HCT116 (cell line): ENCODE measurements at regions not wholly inside any gene's neighbourhood (a gene's known extent, or its start where the extent isn't known, plus 50 kb on each side); places are given as distances from the start of the nearest gene placed in this dataset.

Experiments used
- ATF3 ChIP-seq: IDR thresholded peaks from 2 replicates; pipeline ENCODE4 v1.6.1; 2012
- EGR1 ChIP-seq: IDR thresholded peaks from 2 replicates; pipeline ENCODE4 v1.6.1; 2012; ENCODE audit warnings: low read depth
- EZH2 ChIP-seq: fragments of 200-600 bp; sonication (generic); IDR thresholded peaks from 2 replicates; pipeline ENCODE4 v1.6.1; 2017; ENCODE audit warnings: antibody characterized with exemption, mixed run types
- EZH2phosphoT487 ChIP-seq: fragments of 200-600 bp; IDR thresholded peaks from 2 replicates; pipeline ENCODE4 v1.6.1; 2018; ENCODE audit warnings: antibody characterized with exemption, borderline replicate concordance
- FOSL1 ChIP-seq: IDR thresholded peaks from 2 replicates; pipeline ENCODE4 v1.6.1; 2012; ENCODE audit warnings: low read depth
- POLR2A ChIP-seq: IDR thresholded peaks from 2 replicates; pipeline ENCODE4 v1.7.0; 2011; ENCODE audit warnings: borderline replicate concordance; ENCODE audit not compliant: insufficient read depth, insufficient read length; ENCODE audit errors: extremely low read depth
- POLR2AphosphoS5 ChIP-seq: IDR thresholded peaks from 2 replicates; pipeline ENCODE4 v1.6.1; 2011; ENCODE audit warnings: mild to moderate bottlenecking, low read depth, low read length, moderate library complexity
- RAD21 ChIP-seq: IDR thresholded peaks from 2 replicates; pipeline ENCODE4 v1.6.1; 2012; ENCODE audit warnings: low read depth, mild to moderate bottlenecking
- SRF ChIP-seq: IDR thresholded peaks from 2 replicates; pipeline ENCODE4 v1.6.1; 2012; ENCODE audit warnings: low read depth
- YY1 ChIP-seq: IDR thresholded peaks from 2 replicates; pipeline ENCODE4 v1.6.1; 2011; ENCODE audit warnings: low read length, low read depth, moderate library complexity, mild to moderate bottlenecking; ENCODE audit not compliant: insufficient replicate concordance; ENCODE audit errors: extremely low read depth
- ZFX ChIP-seq: fragments of 450-650 bp; IDR thresholded peaks from 2 replicates; pipeline ENCODE4 v1.6.1; 2017
- ZNF274 ChIP-seq: fragments of 200-500 bp; sonication (Bioruptor generic); IDR thresholded peaks from 2 replicates; pipeline ENCODE4 v1.6.1; 2014; ENCODE audit warnings: mild to moderate bottlenecking, low read depth, low read length, inconsistent platforms
- TF ChIP-seq, protein P1 (sequence below), 3 experiments: fragments of 200-600 bp in 1 of 3; sonication (generic) in 1 of 3; IDR thresholded peaks in 2 of 3; conservative IDR thresholded peaks in 1 of 3; 2 replicates each; pipeline ENCODE4 v1.5.1; 2012 to 2017; ENCODE audit warnings: low read depth in 2 of 3, low read length in 2 of 3, antibody characterized with exemption in 1 of 3, borderline replicate concordance in 1 of 3, control low read depth in 1 of 3, mild to moderate bottlenecking in 1 of 3, mixed read lengths in 1 of 3, mixed run types in 1 of 3, moderate library complexity in 1 of 3; ENCODE audit not compliant: insufficient read depth in 1 of 3
- TF ChIP-seq, protein P2 (sequence below): IDR thresholded peaks from 2 replicates; pipeline ENCODE4 v1.6.1; 2012; ENCODE audit warnings: low read depth

DNA sequence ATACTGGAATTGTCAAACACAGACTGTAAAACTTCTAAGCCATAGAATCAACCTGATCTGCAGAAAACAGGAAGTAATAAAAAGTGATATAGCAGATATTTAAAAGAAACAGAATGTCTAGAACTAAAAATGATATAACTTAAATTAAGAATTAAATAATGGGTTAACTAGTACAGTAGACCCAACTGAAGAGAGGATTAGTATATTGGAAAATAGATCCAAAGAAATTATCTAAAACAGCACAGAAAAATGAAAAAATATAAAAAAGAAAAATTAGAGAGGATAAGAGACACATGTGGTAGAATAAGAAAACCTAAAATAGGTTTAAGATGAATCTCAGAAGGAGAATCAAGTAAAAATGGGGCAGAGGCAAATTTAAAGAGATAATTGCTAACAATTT, 219.9 kb downstream of the SEMA6A start:
- TF ChIP-seq, protein P1, sequence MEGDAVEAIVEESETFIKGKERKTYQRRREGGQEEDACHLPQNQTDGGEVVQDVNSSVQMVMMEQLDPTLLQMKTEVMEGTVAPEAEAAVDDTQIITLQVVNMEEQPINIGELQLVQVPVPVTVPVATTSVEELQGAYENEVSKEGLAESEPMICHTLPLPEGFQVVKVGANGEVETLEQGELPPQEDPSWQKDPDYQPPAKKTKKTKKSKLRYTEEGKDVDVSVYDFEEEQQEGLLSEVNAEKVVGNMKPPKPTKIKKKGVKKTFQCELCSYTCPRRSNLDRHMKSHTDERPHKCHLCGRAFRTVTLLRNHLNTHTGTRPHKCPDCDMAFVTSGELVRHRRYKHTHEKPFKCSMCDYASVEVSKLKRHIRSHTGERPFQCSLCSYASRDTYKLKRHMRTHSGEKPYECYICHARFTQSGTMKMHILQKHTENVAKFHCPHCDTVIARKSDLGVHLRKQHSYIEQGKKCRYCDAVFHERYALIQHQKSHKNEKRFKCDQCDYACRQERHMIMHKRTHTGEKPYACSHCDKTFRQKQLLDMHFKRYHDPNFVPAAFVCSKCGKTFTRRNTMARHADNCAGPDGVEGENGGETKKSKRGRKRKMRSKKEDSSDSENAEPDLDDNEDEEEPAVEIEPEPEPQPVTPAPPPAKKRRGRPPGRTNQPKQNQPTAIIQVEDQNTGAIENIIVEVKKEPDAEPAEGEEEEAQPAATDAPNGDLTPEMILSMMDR (IDR thresholded peaks at IDR 0.05 in 2 of 3, conservative IDR thresholded peaks at IDR 0.05 in 1 of 3; ENCODE audit: borderline replicate concordance in 1 of 3, insufficient read depth in 1 of 3, low read depth in 2 of 3, low read length in 2 of 3), result no peak
- TF ChIP-seq POLR2AphosphoS5, result no peak
- no peak for TF ChIP-seq ZNF274
- TF ChIP-seq EZH2phosphoT487, result no peak
- TF ChIP-seq YY1, result no peak
- TF ChIP-seq EZH2, result no peak
- TF ChIP-seq, protein P2, sequence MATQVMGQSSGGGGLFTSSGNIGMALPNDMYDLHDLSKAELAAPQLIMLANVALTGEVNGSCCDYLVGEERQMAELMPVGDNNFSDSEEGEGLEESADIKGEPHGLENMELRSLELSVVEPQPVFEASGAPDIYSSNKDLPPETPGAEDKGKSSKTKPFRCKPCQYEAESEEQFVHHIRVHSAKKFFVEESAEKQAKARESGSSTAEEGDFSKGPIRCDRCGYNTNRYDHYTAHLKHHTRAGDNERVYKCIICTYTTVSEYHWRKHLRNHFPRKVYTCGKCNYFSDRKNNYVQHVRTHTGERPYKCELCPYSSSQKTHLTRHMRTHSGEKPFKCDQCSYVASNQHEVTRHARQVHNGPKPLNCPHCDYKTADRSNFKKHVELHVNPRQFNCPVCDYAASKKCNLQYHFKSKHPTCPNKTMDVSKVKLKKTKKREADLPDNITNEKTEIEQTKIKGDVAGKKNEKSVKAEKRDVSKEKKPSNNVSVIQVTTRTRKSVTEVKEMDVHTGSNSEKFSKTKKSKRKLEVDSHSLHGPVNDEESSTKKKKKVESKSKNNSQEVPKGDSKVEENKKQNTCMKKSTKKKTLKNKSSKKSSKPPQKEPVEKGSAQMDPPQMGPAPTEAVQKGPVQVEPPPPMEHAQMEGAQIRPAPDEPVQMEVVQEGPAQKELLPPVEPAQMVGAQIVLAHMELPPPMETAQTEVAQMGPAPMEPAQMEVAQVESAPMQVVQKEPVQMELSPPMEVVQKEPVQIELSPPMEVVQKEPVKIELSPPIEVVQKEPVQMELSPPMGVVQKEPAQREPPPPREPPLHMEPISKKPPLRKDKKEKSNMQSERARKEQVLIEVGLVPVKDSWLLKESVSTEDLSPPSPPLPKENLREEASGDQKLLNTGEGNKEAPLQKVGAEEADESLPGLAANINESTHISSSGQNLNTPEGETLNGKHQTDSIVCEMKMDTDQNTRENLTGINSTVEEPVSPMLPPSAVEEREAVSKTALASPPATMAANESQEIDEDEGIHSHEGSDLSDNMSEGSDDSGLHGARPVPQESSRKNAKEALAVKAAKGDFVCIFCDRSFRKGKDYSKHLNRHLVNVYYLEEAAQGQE, result no peak
- TF ChIP-seq POLR2A, result no peak
- no peak for TF ChIP-seq ZFX
- no peak for TF ChIP-seq FOSL1
- no peak for TF ChIP-seq RAD21
- TF ChIP-seq SRF, result no peak
- TF ChIP-seq ATF3, result no peak
- no peak for TF ChIP-seq EGR1
